K562 (cell line): ENCODE measurements at regions not wholly inside any gene's neighbourhood (a gene's known extent, or its start where the extent isn't known, plus 50 kb on each side); places are given as distances from the start of the nearest gene placed in this dataset. TPM values are rescaled to one million over a fixed set of nuclear protein-coding genes. Genes with fewer than 3 reads are reported as not detected.

Experiments used
- CAMTA2 ChIP-seq: fragments of 250-450 bp; sonication (Bioruptor Pico); conservative IDR thresholded peaks from 2 replicates; pipeline ENCODE4 v1.5.1; 2022
- HNRNPK ChIP-seq: fragments of 200-400 bp; formaldehyde crosslinking; IDR thresholded peaks from one replicate; pipeline ENCODE4 v1.6.1; 2018; ENCODE audit warnings: mild to moderate bottlenecking, low read depth, low read length; ENCODE audit not compliant: poor library complexity, severe bottlenecking
- KLF6 ChIP-seq: fragments of 250-450 bp; sonication (Bioruptor Pico); IDR thresholded peaks from 2 replicates; pipeline ENCODE4 v1.4.0; 2020; ENCODE audit warnings: mild to moderate bottlenecking, moderate library complexity, borderline replicate concordance
- POLR2H ChIP-seq: IDR thresholded peaks from 2 replicates; pipeline ENCODE4 v1.6.1; 2016; ENCODE audit warnings: missing genetic modification characterization, low read depth, mild to moderate bottlenecking, control low read depth, missing compliant biosample characterization, moderate library complexity
- RHOXF2B ChIP-seq: fragments of 250-450 bp; sonication (Bioruptor Pico); conservative IDR thresholded peaks from 2 replicates; pipeline ENCODE4 v1.5.1; 2021
- ZFP91 ChIP-seq: sonication (generic); formaldehyde crosslinking; IDR thresholded peaks from 2 replicates; pipeline ENCODE4 v1.8.0; 2022; ENCODE audit warnings: mild to moderate bottlenecking, missing genetic modification reagents
- ZNF124 ChIP-seq: sonication (generic); formaldehyde crosslinking; IDR thresholded peaks from 2 replicates; pipeline ENCODE4 v1.8.1; 2022; ENCODE audit warnings: missing genetic modification reagents
- ZNF830 ChIP-seq: fragments of 250-450 bp; sonication (Bioruptor Pico); IDR thresholded peaks from 2 replicates; pipeline ENCODE4 v1.5.0; 2021; ENCODE audit warnings: mild to moderate bottlenecking
- small RNA-seq: library from RNA; depleted of rRNA; stranded (forward); fragments of <200 nt; gene quantifications from one replicate; pipeline ENCODE3, GENCODE V24; 2014

- TF ChIP-seq HNRNPK (no peak), POLR2H (tag) (no peak), ZNF124 (no peak), ZFP91 (CRISPR knock-in tag) (no peak), KLF6 (CRISPR knock-in tag) (no peak), CAMTA2 (no peak), RHOXF2B (CRISPR knock-in tag) (no peak), ZNF830 (CRISPR knock-in tag) (no peak)
Measured at GRCh38 chr20:6173481-6173880, 50.7 kb upstream of the FERMT1 start (continued).

Small RNAs in the stretch of these regions (small RNA-seq; reads per million reads assigned to genes)
- not detected for gene AL109618.2
